ENCODE measurements at regions not wholly inside any gene's neighbourhood (a gene's known extent, or its start where the extent isn't known, plus 50 kb on each side); places are given as distances from the start of the nearest gene placed in this dataset.

DNA sequence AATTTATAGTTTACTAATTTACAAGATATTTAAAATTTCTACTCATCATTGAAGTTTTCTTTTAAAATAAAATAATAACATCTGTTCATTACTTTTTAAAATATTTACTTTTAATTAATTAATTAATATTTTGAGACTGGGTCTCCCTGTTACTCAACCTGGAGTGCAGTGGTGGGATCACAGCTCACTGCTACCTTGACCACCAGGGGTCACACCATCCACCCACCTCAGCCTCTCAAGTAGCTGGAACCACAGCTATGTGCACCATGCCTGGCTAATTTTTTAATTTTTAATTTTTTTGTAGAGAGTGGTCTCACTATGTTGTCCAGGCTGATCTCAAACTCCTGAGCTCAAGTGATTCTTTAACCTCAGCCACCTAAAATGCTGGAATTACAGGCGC, 1013.6 kb downstream of the CDH9 start:
- Mint-ChIP-seq H3K4me1 (ENCODE audit: low read depth) (no peaks in the 10 kb centered on the region), H3K4me3 (ENCODE audit: unreplicated experiment) (no peak overlapping the region), H3K27ac (ENCODE audit: unreplicated experiment) (no peak overlapping the region), H3K36me3 (ENCODE audit: low read depth) (no peaks in the 10 kb centered on the region), H3K9me3 (ENCODE audit: low read depth) (no peaks in the 10 kb centered on the region), H3K27me3 (ENCODE audit: low read depth) (no peaks in the 10 kb centered on the region)
- TF ChIP-seq, protein P1, sequence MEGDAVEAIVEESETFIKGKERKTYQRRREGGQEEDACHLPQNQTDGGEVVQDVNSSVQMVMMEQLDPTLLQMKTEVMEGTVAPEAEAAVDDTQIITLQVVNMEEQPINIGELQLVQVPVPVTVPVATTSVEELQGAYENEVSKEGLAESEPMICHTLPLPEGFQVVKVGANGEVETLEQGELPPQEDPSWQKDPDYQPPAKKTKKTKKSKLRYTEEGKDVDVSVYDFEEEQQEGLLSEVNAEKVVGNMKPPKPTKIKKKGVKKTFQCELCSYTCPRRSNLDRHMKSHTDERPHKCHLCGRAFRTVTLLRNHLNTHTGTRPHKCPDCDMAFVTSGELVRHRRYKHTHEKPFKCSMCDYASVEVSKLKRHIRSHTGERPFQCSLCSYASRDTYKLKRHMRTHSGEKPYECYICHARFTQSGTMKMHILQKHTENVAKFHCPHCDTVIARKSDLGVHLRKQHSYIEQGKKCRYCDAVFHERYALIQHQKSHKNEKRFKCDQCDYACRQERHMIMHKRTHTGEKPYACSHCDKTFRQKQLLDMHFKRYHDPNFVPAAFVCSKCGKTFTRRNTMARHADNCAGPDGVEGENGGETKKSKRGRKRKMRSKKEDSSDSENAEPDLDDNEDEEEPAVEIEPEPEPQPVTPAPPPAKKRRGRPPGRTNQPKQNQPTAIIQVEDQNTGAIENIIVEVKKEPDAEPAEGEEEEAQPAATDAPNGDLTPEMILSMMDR (IDR thresholded peaks at IDR 0.05) = peak; percentile 33
- DNase-seq (ENCODE audit: low spot score) = no peak

DNA sequence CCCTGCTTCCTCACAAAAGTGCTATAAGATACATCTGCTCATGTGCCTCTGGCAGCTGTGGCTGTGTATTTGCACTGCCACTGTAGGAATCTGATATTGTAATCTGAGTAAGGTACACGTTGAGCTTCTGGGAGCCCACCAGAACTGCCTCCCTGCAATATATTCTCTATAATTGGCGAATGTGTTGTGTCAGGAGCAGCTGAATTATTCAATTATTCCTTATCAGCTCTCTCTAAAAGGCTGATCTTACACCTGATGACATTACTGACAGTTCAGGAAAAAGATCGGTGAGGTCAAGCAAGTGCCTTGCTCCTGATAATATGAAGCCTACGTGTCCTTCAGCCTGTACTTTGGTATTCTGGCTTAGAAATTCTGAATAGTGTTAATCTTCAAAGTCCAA, 1015.0 kb downstream of the CDH9 start:
- no peaks in the 10 kb centered on the region for H3K4me1 Mint-ChIP-seq (ENCODE audit: low read depth)
- no peaks in the 10 kb centered on the region for H3K36me3 Mint-ChIP-seq (ENCODE audit: low read depth)
- DNase-seq (ENCODE audit: low spot score) = no peak
- no peak overlapping the region for H3K27ac Mint-ChIP-seq (ENCODE audit: unreplicated experiment)
- TF ChIP-seq, protein P1 (IDR thresholded peaks at IDR 0.05) = no peak
- H3K9me3 Mint-ChIP-seq (ENCODE audit: low read depth) = no peaks in the 10 kb centered on the region
- H3K4me3 Mint-ChIP-seq (ENCODE audit: unreplicated experiment) = no peak overlapping the region
- no peaks in the 10 kb centered on the region for H3K27me3 Mint-ChIP-seq (ENCODE audit: low read depth)

DNA sequence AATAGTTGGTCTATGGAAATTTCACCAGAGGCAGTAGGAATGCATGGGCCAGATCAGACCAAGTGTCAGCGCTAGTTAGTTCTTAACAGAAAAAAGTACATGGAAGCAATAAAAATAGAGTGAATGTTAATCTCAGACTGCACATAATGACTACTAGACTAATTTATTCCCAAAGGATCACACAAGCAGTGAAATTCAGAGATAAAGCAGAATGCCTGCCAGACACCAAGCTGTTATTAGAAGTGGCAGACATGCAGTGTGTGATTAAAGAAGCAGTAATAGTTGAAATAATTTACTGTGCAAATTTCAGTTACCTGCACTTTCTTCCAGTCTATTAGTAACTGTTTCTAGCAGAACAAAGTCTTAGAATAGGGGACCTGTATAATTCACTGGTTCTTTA, 1024.2 kb downstream of the CDH9 start:
- H3K36me3 Mint-ChIP-seq (ENCODE audit: low read depth) = no peaks in the 10 kb centered on the region
- TF ChIP-seq, protein P1 (IDR thresholded peaks at IDR 0.05) = no peak
- H3K27me3 Mint-ChIP-seq (ENCODE audit: low read depth) = peaks cover 6% of the 10 kb centered on the region

GRCh38 chr5:26012078-26012477, 1026.3 kb downstream of the CDH9 start:
- TF ChIP-seq, protein P1 (IDR thresholded peaks at IDR 0.05) = no peak
- H3K27ac Mint-ChIP-seq (ENCODE audit: unreplicated experiment) = no peak overlapping the region
- no peaks in the 10 kb centered on the region for H3K9me3 Mint-ChIP-seq (ENCODE audit: low read depth)
- H3K27me3 Mint-ChIP-seq (ENCODE audit: low read depth) = peaks cover 6% of the 10 kb centered on the region
- no peak overlapping the region for H3K4me3 Mint-ChIP-seq (ENCODE audit: unreplicated experiment)
- H3K4me1 Mint-ChIP-seq (ENCODE audit: low read depth) = no peaks in the 10 kb centered on the region
- H3K36me3 Mint-ChIP-seq (ENCODE audit: low read depth) = no peaks in the 10 kb centered on the region
- DNase-seq (ENCODE audit: low spot score) = no peak

More for the DNA sequence above, 1024.2 kb downstream of the CDH9 start:
- Mint-ChIP-seq H3K4me3 (ENCODE audit: unreplicated experiment) (no peak overlapping the region), H3K4me1 (ENCODE audit: low read depth) (no peaks in the 10 kb centered on the region), H3K27ac (ENCODE audit: unreplicated experiment) (no peak overlapping the region), H3K9me3 (ENCODE audit: low read depth) (no peaks in the 10 kb centered on the region)
- DNase-seq (ENCODE audit: low spot score) = no peak

GRCh38 chr5:26009742-26010141, 1028.6 kb downstream of the CDH9 start:
- TF ChIP-seq, protein P1 (IDR thresholded peaks at IDR 0.05) = peak; percentile 38
- no peaks in the 10 kb centered on the region for H3K36me3 Mint-ChIP-seq (ENCODE audit: low read depth)
- DNase-seq (ENCODE audit: low spot score) = no peak
- peaks cover 8% of the 10 kb centered on the region for H3K27me3 Mint-ChIP-seq (ENCODE audit: low read depth)
- no peaks in the 10 kb centered on the region for H3K9me3 Mint-ChIP-seq (ENCODE audit: low read depth)
- H3K27ac Mint-ChIP-seq (ENCODE audit: unreplicated experiment) = no peak overlapping the region
- no peaks in the 10 kb centered on the region for H3K4me1 Mint-ChIP-seq (ENCODE audit: low read depth)
- no peak overlapping the region for H3K4me3 Mint-ChIP-seq (ENCODE audit: unreplicated experiment)
